ENCODE measurements at regions not wholly inside any gene's neighbourhood (a gene's known extent, or its start where the extent isn't known, plus 50 kb on each side); places are given as distances from the start of the nearest gene placed in this dataset.

- TF ChIP-seq ELK1 (IDR thresholded peaks at IDR 0.05; ENCODE audit: low read depth, low read length) (no peak), CBX2 (IDR thresholded peaks at IDR 0.05; ENCODE audit: borderline replicate concordance, low read depth) (no peak), RARB (CRISPR knock-in tag; IDR thresholded peaks at IDR 0.05) (no peak), SREBF2 (IDR thresholded peaks at IDR 0.05) (no peak), JUN (IDR thresholded peaks at IDR 0.05) (no peak), EP300 (IDR thresholded peaks at IDR 0.05) (no peak), HOXA7 (CRISPR knock-in tag; IDR thresholded peaks at IDR 0.05) (no peak), GATA3 (IDR thresholded peaks at IDR 0.05; ENCODE audit: borderline replicate concordance) (no peak), EHMT2 (IDR thresholded peaks at IDR 0.05; ENCODE audit: low read depth) (no peak)
- TF ChIP-seq, protein P1, sequence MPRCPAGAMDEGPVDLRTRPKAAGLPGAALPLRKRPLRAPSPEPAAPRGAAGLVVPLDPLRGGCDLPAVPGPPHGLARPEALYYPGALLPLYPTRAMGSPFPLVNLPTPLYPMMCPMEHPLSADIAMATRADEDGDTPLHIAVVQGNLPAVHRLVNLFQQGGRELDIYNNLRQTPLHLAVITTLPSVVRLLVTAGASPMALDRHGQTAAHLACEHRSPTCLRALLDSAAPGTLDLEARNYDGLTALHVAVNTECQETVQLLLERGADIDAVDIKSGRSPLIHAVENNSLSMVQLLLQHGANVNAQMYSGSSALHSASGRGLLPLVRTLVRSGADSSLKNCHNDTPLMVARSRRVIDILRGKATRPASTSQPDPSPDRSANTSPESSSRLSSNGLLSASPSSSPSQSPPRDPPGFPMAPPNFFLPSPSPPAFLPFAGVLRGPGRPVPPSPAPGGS (IDR thresholded peaks at IDR 0.05), result no peak
Observed at GRCh38 chr4:117811731-117812130, 222.6 kb upstream of the NDST3 start (continued).

DNA sequence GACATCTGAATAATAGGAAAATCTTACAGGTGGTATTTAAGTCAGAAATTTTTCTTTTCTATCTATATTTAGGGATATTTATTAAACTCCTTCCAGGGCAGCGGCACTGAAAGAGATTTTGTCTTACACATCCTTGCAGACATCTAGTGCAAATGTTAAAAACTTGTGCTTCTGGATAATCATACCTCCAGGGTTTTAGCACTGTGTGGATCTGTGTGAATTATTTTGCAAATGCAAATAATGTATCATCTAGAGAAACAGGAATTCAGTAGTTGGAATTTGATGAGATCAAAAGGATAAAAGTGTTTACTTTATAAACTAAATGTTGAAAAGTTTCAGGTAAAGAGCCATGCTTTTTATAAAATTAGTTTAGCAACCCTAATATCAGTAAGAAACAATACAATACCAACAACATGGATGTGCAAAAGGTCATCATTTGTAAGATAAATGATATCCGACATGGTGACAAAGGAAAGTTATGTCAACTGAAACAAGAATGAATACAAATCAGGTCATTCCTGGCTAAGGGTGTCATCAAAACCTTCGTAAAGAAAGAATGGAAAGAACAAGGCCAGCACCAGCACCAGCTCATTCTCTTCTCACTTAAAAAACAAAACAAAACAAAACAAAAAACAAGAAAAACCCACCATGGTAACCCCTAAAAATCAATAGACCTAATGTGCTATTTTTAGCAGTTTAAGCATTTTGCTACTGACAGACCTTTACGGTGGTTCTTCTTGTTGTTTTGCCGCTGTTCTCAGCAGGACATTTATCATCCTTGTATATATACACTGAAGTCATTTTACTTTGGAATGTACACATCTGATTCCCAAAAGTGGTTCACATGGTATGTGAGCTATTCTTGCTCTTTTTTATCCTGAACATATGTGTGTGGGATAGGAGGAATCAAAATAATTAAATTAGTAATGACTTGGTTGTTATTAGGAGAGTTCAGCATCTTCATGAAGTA, 219.7 kb upstream of the NDST3 start:
- Histone ChIP-seq H3K4me3 (no peak overlapping the region), H3K4me1 (no peaks in the 10 kb centered on the region), H3K9me3 (no peaks in the 10 kb centered on the region), H3K4me2 (no peak overlapping the region), H3K27ac (no peak overlapping the region)
- FAIRE-seq, result no peak
- POLR2A ChIA-PET, result no interaction called here
- no peak for ATAC-seq
- CTCF ChIA-PET, result no interaction called here
- TF ChIP-seq HEYL (CRISPR knock-in tag; IDR thresholded peaks at IDR 0.05), result no peak
- no peak for TF ChIP-seq JUNB (IDR thresholded peaks at IDR 0.05)
- TF ChIP-seq JUN (IDR thresholded peaks at IDR 0.05), result no peak
- no peak for TF ChIP-seq FOXS1 (CRISPR knock-in tag; IDR thresholded peaks at IDR 0.05)
- TF ChIP-seq SMC3 (IDR thresholded peaks at IDR 0.05), result no peak
- TF ChIP-seq RAD21 (conservative IDR thresholded peaks at IDR 0.05 in 1 of 2, IDR thresholded peaks at IDR 0.05 in 1 of 2), result no peak
- no peak for DNase-seq (ENCODE audit: low read depth in 1 of 2, low spot score in 1 of 2)
- 41% methylated on average over 5 of the region's 5 CpGs for WGBS (ENCODE audit: missing lambda C conversion rate)

DNA sequence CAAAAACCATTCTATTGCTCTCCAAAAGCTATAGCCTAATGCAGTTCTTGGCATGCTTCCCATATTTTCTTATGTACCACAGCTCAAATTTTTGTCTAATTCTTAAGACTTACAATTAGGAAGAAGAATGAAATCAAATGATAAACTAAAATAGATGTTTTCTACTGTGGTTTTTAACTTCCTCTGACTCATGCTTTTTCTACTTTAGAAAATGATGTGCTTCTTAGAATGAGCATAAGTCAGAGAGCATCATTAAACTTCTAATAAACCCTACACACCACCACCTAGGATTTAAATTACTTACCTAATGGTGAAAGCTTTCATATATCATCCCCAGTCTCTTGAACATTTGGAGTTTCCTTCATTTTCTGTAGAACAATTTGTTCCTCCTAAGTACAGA, 217.0 kb upstream of the NDST3 start:
- POLR2A ChIA-PET, result no interaction called here
- H3K27ac ChIP-seq, result no peak overlapping the region
- no peak overlapping the region for H3K4me3 ChIP-seq
- no peak overlapping the region for H3K4me2 ChIP-seq
- DNase-seq (ENCODE audit: low read depth in 1 of 2, low spot score in 1 of 2) (no peak), FAIRE-seq (no peak), ATAC-seq (no peak)
- no peaks in the 10 kb centered on the region for H3K4me1 ChIP-seq
- TF ChIP-seq HES2 (IDR thresholded peaks at IDR 0.05) (no peak), HEYL (CRISPR knock-in tag; IDR thresholded peaks at IDR 0.05) (no peak), ZSCAN20 (CRISPR knock-in tag; IDR thresholded peaks at IDR 0.05) (no peak), CBX2 (IDR thresholded peaks at IDR 0.05; ENCODE audit: borderline replicate concordance, low read depth) (no peak), NPAS2 (CRISPR knock-in tag; IDR thresholded peaks at IDR 0.05; ENCODE audit: borderline replicate concordance) (no peak), MYC (IDR thresholded peaks at IDR 0.05; ENCODE audit: borderline replicate concordance, low read length) (no peak)
- CTCF ChIA-PET, result no interaction called here
- no peaks in the 10 kb centered on the region for H3K9me3 ChIP-seq

GRCh38 chr4:117821834-117822233, 212.5 kb upstream of the NDST3 start:
- ChIA-PET CTCF (no interaction called here), POLR2A (no interaction called here)
- 17% methylated on average over 3 of the region's 3 CpGs for WGBS (ENCODE audit: missing lambda C conversion rate)
- TF ChIP-seq GATA3 (IDR thresholded peaks at IDR 0.05; ENCODE audit: borderline replicate concordance) (no peak), FOSL2 (IDR thresholded peaks at IDR 0.05) (no peak), FOSL2 (CRISPR knock-in tag; IDR thresholded peaks at IDR 0.05) (no peak), KDM1A (IDR thresholded peaks at IDR 0.05; ENCODE audit: low read depth) (no peak), TP53 (CRISPR knock-in tag; IDR thresholded peaks at IDR 0.05) (no peak), ZC3H11A (IDR thresholded peaks at IDR 0.05) (no peak), POLR2A (IDR thresholded peaks at IDR 0.05; ENCODE audit: low read length) (no peak), CBX2 (IDR thresholded peaks at IDR 0.05; ENCODE audit: borderline replicate concordance, low read depth) (no peak), EP300 (IDR thresholded peaks at IDR 0.05) (no peak), KDM5A (IDR thresholded peaks at IDR 0.05) (no peak), NFE2L2 (conservative IDR thresholded peaks at IDR 0.05; ENCODE audit: low read length) (no peak), ZFP36 (IDR thresholded peaks at IDR 0.05; ENCODE audit: borderline replicate concordance, partially characterized antibody) (no peak)
- TF ChIP-seq, protein P2, sequence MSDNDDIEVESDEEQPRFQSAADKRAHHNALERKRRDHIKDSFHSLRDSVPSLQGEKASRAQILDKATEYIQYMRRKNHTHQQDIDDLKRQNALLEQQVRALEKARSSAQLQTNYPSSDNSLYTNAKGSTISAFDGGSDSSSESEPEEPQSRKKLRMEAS (IDR thresholded peaks at IDR 0.05), result no peak
- TF ChIP-seq, protein P1 (IDR thresholded peaks at IDR 0.05), result no peak

More at GRCh38 chr4:117821834-117822233, 212.5 kb upstream of the NDST3 start:
- no peaks in the 10 kb centered on the region for H3K4me1 ChIP-seq
- H3K4me3 ChIP-seq, result no peak overlapping the region
- no peak overlapping the region for H3K27ac ChIP-seq
- no peak for FAIRE-seq
- DNase-seq (ENCODE audit: low read depth in 1 of 2, low spot score in 1 of 2), result no peak
- H3K9me3 ChIP-seq, result no peaks in the 10 kb centered on the region
- H3K4me2 ChIP-seq, result no peak overlapping the region
- ATAC-seq, result no peak

All from A549 (cell line).